ENCODE measurements at regions not wholly inside any gene's neighbourhood (a gene's known extent, or its start where the extent isn't known, plus 50 kb on each side); places are given as distances from the start of the nearest gene placed in this dataset.

DNA sequence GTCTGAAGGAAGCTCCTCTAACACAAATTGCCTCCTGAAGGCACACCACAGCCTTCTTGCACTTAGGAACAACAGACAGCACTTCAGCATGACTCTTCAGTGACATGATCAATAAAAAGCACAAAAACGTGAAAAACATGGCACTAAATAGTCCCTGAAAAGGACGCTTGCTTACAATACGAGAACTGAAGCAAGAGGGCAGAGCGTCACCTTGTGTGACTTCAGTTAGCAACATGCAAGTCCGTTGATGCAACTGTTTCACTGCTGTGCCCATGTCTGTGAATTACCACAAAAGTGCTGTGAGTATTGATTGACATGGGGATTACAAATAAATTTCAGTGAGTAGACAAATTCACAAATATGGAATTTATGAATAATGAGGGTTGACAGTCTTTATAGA is 219.9 kb upstream of the GAS1 start:
- TF ChIP-seq, protein P1, sequence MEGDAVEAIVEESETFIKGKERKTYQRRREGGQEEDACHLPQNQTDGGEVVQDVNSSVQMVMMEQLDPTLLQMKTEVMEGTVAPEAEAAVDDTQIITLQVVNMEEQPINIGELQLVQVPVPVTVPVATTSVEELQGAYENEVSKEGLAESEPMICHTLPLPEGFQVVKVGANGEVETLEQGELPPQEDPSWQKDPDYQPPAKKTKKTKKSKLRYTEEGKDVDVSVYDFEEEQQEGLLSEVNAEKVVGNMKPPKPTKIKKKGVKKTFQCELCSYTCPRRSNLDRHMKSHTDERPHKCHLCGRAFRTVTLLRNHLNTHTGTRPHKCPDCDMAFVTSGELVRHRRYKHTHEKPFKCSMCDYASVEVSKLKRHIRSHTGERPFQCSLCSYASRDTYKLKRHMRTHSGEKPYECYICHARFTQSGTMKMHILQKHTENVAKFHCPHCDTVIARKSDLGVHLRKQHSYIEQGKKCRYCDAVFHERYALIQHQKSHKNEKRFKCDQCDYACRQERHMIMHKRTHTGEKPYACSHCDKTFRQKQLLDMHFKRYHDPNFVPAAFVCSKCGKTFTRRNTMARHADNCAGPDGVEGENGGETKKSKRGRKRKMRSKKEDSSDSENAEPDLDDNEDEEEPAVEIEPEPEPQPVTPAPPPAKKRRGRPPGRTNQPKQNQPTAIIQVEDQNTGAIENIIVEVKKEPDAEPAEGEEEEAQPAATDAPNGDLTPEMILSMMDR (IDR thresholded peaks at IDR 0.05; ENCODE audit: low read depth, low read length, missing control alignments) = no peak
- no peak for DNase-seq (ENCODE audit: low read depth)
- in situ Hi-C loops (cut with HindIII; ENCODE audit: low sequenced_read_pairs) = no loop called here
- H3K4me3 ChIP-seq (ENCODE audit: low read depth, low read length) = no peak overlapping the region

GRCh38 chr9:87167582-87167981 is 220.3 kb upstream of the GAS1 start:
- TF ChIP-seq, protein P1 (IDR thresholded peaks at IDR 0.05; ENCODE audit: low read depth, low read length, missing control alignments) = no peak
- H3K4me3 ChIP-seq (ENCODE audit: low read depth, low read length) = no peak overlapping the region
- DNase-seq (ENCODE audit: low read depth) = no peak
- in situ Hi-C loops (cut with HindIII; ENCODE audit: low sequenced_read_pairs) = no loop called here

DNA sequence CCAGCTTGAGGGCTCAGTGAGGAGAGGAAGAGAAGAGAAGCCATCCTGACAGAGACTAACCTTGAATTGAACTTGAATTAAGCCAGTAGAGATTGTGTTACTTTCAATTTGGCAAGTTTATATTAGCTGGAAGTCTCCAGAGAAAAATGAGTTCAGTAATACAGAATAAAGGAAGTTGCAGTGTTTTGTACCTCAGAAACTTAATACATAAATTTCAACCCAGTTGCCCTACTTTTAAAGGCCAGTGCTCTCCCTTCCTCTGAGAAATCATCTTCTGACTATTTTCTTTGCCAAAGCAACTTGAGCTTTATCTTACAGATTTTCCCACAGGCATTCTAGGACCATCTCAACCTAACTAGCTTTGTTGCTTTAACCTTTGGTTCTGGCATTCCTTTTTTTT is 231.0 kb upstream of the GAS1 start:
- TF ChIP-seq, protein P1 (IDR thresholded peaks at IDR 0.05; ENCODE audit: low read depth, low read length, missing control alignments) = no peak
- H3K4me3 ChIP-seq (ENCODE audit: low read depth, low read length) = no peak overlapping the region
- in situ Hi-C loops (cut with HindIII; ENCODE audit: low sequenced_read_pairs) = no loop called here
- DNase-seq (ENCODE audit: low read depth) = no peak

- no peak for DNase-seq (ENCODE audit: low read depth)
- TF ChIP-seq, protein P1 (IDR thresholded peaks at IDR 0.05; ENCODE audit: low read depth, low read length, missing control alignments) = no peak
- H3K4me3 ChIP-seq (ENCODE audit: low read depth, low read length) = no peak overlapping the region
- in situ Hi-C loops (cut with HindIII; ENCODE audit: low sequenced_read_pairs) = no loop called here
Observed at GRCh38 chr9:87179553-87180340, 232.4 kb upstream of the GAS1 start.

DNA sequence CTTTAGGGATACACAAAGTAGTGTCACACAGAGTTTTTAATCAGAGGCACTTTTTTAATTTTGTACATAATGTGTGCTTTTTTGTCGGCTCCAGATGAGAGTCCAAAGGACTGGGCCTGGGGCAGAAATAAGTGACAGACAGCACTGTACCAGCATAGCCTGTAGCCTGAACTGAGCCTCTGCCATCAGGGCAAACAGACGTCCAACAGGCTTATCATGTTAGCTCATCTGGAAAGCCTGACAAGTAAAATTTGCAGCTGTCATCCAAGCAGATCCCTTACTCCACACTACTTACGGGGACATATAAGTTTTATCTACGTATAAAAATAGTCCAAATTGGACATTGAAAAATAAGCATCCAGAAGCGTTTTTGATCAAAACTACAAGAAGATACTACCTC is 233.1 kb upstream of the GAS1 start:
- TF ChIP-seq, protein P1 (IDR thresholded peaks at IDR 0.05; ENCODE audit: low read depth, low read length, missing control alignments) = no peak
- in situ Hi-C loops (cut with HindIII; ENCODE audit: low sequenced_read_pairs) = no loop called here
- DNase-seq (ENCODE audit: low read depth) = no peak
- no peak overlapping the region for H3K4me3 ChIP-seq (ENCODE audit: low read depth, low read length)

- TF ChIP-seq, protein P1 (IDR thresholded peaks at IDR 0.05; ENCODE audit: low read depth, low read length, missing control alignments) = no peak
- no peak overlapping the region for H3K4me3 ChIP-seq (ENCODE audit: low read depth, low read length)
- DNase-seq (ENCODE audit: low read depth) = peak; percentile 67
- in situ Hi-C loops (cut with HindIII; ENCODE audit: low sequenced_read_pairs) = no loop called here
Observed at GRCh38 chr9:87180841-87181240, 233.5 kb upstream of the GAS1 start.

Data from astrocyte of the cerebellum (primary cell).